Fibroblast of skin of right biceps (primary cell): ENCODE measurements at regions not wholly inside any gene's neighbourhood (a gene's known extent, or its start where the extent isn't known, plus 50 kb on each side); places are given as distances from the start of the nearest gene placed in this dataset.

ENCODE experiments used
- DNase-seq: peaks from one replicate; pipeline ENCODE4 v3.0.0-alpha.2; 2013

GRCh38 chr2:138446043-138446442, 55.5 kb upstream of the SPOPL start:
- DNase-seq: no peak

- no peak for DNase-seq
Measured at GRCh38 chr2:138447889-138448570, 53.5 kb upstream of the SPOPL start.
